ENCODE measurements at regions not wholly inside any gene's neighbourhood (a gene's known extent, or its start where the extent isn't known, plus 50 kb on each side); places are given as distances from the start of the nearest gene placed in this dataset.

- Histone ChIP-seq H3K79me2 (ENCODE audit: control insufficient read depth, insufficient read depth, low read length) (no peaks in the 10 kb centered on the region), H3K9me3 (ENCODE audit: control insufficient read depth, low read depth, low read length) (no peaks in the 10 kb centered on the region), H3K27me3 (ENCODE audit: control insufficient read depth, extremely low read depth, insufficient read depth, low read length) (no peaks in the 10 kb centered on the region), H3K36me3 (ENCODE audit: control insufficient read depth in 2 of 2, extremely low read depth in 1 of 2, insufficient read depth in 2 of 2, low read length in 2 of 2) (no peaks in the 10 kb centered on the region), H3K27ac (ENCODE audit: control insufficient read depth, insufficient read depth, low read length) (no peak overlapping the region), H4K20me1 (ENCODE audit: control insufficient read depth, extremely low read depth, insufficient read depth, low read length) (no peaks in the 10 kb centered on the region), H3K9ac (ENCODE audit: control insufficient read depth, extremely low read depth, insufficient read depth, low read length) (no peak overlapping the region), H3K4me2 (ENCODE audit: control insufficient read depth, extremely low read depth, insufficient read depth, low read depth, low read length) (peak overlapping the region; percentile 29), H3K4me1 (ENCODE audit: control insufficient read depth, extremely low read depth, insufficient read depth, low read length) (peaks cover 43% of the 10 kb centered on the region), H2AFZ (ENCODE audit: control insufficient read depth, low read length) (no peak overlapping the region), H3K9me1 (ENCODE audit: control insufficient read depth, extremely low read depth, insufficient read depth, low read length) (no peaks in the 10 kb centered on the region), H3K4me3 (ENCODE audit: control insufficient read depth in 2 of 3, extremely low read depth in 1 of 3, insufficient read depth in 2 of 3, low read depth in 1 of 3, low read length in 3 of 3) (no peak overlapping the region)
- dilution Hi-C loops (cut with MboI; ENCODE audit: extremely low pct_ligation_motif_present, low sequenced_read_pairs): no loop called here
- TF ChIP-seq EZH2 (IDR thresholded peaks at IDR 0.05; ENCODE audit: low read length): no peak
- no peak for TF ChIP-seq CTCF (optimal IDR thresholded peaks at IDR 0.05 in 1 of 3, IDR thresholded peaks at IDR 0.05 in 1 of 3, conservative IDR thresholded peaks at IDR 0.05 in 1 of 3; ENCODE audit: extremely low read depth in 1 of 3, insufficient read depth in 2 of 3, low read length in 3 of 3)
- DNase-seq (ENCODE audit: low read depth, low spot score): peak; percentile 89
- peak; percentile 90 for FAIRE-seq
Measured at GRCh38 chr9:28927691-28928090, 1354.4 kb upstream of the C9orf72 start.

GRCh38 chr9:28929433-28929832, 1356.2 kb upstream of the C9orf72 start:
- no peak overlapping the region for H3K27ac ChIP-seq (ENCODE audit: control insufficient read depth, insufficient read depth, low read length)
- H3K9ac ChIP-seq (ENCODE audit: control insufficient read depth, extremely low read depth, insufficient read depth, low read length): no peak overlapping the region
- H3K9me1 ChIP-seq (ENCODE audit: control insufficient read depth, extremely low read depth, insufficient read depth, low read length): no peaks in the 10 kb centered on the region
- no peaks in the 10 kb centered on the region for H4K20me1 ChIP-seq (ENCODE audit: control insufficient read depth, extremely low read depth, insufficient read depth, low read length)
- peak overlapping the region; percentile 20 for H3K4me2 ChIP-seq (ENCODE audit: control insufficient read depth, extremely low read depth, insufficient read depth, low read depth, low read length)
- no peaks in the 10 kb centered on the region for H3K27me3 ChIP-seq (ENCODE audit: control insufficient read depth, extremely low read depth, insufficient read depth, low read length)
- H3K36me3 ChIP-seq (ENCODE audit: control insufficient read depth in 2 of 2, extremely low read depth in 1 of 2, insufficient read depth in 2 of 2, low read length in 2 of 2): no peaks in the 10 kb centered on the region
- H3K9me3 ChIP-seq (ENCODE audit: control insufficient read depth, low read depth, low read length): no peaks in the 10 kb centered on the region
- no peak overlapping the region for H3K4me3 ChIP-seq (ENCODE audit: control insufficient read depth in 2 of 3, extremely low read depth in 1 of 3, insufficient read depth in 2 of 3, low read depth in 1 of 3, low read length in 3 of 3)
- no peaks in the 10 kb centered on the region for H3K79me2 ChIP-seq (ENCODE audit: control insufficient read depth, insufficient read depth, low read length)
- DNase-seq (ENCODE audit: low read depth, low spot score) (no peak), FAIRE-seq (no peak)
- H3K4me1 ChIP-seq (ENCODE audit: control insufficient read depth, extremely low read depth, insufficient read depth, low read length): peaks cover 43% of the 10 kb centered on the region
- no peak for TF ChIP-seq CTCF (optimal IDR thresholded peaks at IDR 0.05 in 1 of 3, IDR thresholded peaks at IDR 0.05 in 1 of 3, conservative IDR thresholded peaks at IDR 0.05 in 1 of 3; ENCODE audit: extremely low read depth in 1 of 3, insufficient read depth in 2 of 3, low read length in 3 of 3)
- TF ChIP-seq EZH2 (IDR thresholded peaks at IDR 0.05; ENCODE audit: low read length): no peak
- dilution Hi-C loops (cut with MboI; ENCODE audit: extremely low pct_ligation_motif_present, low sequenced_read_pairs): no loop called here
- no peak overlapping the region for H2AFZ ChIP-seq (ENCODE audit: control insufficient read depth, low read length)

Measured in keratinocyte (primary cell).